ENCODE measurements at regions not wholly inside any gene's neighbourhood (a gene's known extent, or its start where the extent isn't known, plus 50 kb on each side); places are given as distances from the start of the nearest gene placed in this dataset.
"Not testable (repeated sequence)": the region's sequence is repeated elsewhere in the genome, so short reads cannot be mapped to it uniquely, and the experiment has no call there.

- FAIRE-seq, result no peak
Measured at GRCh38 chr22:48633996-48634836, 1193.5 kb downstream of the BRD1 start.

GRCh38 chr22:48632646-48633246 is 1194.9 kb downstream of the BRD1 start:
- FAIRE-seq (no peak), DNase-seq (ENCODE audit: insufficient read length, low spot score) (no peak)

More at GRCh38 chr22:48633996-48634836, 1193.5 kb downstream of the BRD1 start:
- DNase-seq (ENCODE audit: insufficient read length, low spot score), result no peak

- DNase-seq (ENCODE audit: insufficient read length, low spot score), result no peak
- FAIRE-seq, result no peak
Measured at GRCh38 chr22:48631288-48631863, 1196.3 kb downstream of the BRD1 start.

DNA sequence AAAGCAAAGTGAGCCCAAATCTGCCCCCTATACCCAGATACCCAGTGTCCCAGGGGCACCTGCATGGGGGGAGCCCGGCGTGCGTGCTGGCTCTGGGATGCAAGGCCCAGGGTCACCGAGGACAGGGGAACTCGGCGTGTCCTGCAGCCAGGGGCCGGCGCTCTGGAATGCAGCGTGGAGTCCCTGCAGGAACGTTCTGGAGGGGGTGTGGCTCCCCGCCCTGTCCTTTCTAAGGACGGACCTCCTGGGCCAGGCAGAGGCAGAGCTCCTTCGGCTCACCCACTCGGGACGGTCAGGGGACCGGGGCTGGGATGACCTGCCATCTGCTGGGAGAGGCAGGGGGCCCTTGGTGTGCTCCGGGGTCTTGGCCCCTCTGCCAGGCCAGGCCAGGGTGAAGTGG is 1196.8 kb downstream of the BRD1 start:
- no peak for DNase-seq (ENCODE audit: insufficient read length, low spot score)
- FAIRE-seq, result no peak

GRCh38 chr22:48630433-48630754 is 1197.3 kb downstream of the BRD1 start:
- FAIRE-seq (no peak), DNase-seq (ENCODE audit: insufficient read length, low spot score) (no peak)

GRCh38 chr22:48629631-48630432 is 1197.8 kb downstream of the BRD1 start:
- no peak for FAIRE-seq

GRCh38 chr22:48628891-48629543 is 1198.7 kb downstream of the BRD1 start:
- FAIRE-seq, result no peak
- no peak for DNase-seq (ENCODE audit: insufficient read length, low spot score)

More at GRCh38 chr22:48629631-48630432, 1197.8 kb downstream of the BRD1 start:
- no peak for DNase-seq (ENCODE audit: insufficient read length, low spot score)

- no peak for FAIRE-seq
- DNase-seq (ENCODE audit: insufficient read length, low spot score), result no peak
Measured at GRCh38 chr22:48627966-48628365, 1199.7 kb downstream of the BRD1 start.

DNA sequence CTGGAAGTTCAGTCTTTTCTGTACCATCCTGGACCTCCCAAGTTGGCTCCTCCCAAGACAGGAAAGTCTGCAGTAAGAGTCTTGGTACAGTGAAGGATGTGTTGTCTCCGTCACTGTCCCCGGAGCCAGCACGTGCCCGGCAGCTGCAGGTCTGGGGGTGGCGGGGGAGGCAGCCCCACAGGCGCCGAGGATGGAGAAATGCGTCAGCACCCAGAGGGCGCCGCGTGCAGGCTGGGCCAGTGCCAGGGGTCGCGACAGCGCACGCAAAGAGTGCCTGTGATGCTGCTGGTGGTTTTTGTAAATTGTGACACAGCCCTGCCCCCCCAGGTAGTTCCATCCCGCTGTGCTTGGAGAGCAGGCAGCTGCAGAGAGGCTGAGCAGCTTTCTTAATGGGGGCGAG is 1200.5 kb downstream of the BRD1 start:
- DNase-seq (ENCODE audit: insufficient read length, low spot score), result no peak
- no peak for FAIRE-seq

DNA sequence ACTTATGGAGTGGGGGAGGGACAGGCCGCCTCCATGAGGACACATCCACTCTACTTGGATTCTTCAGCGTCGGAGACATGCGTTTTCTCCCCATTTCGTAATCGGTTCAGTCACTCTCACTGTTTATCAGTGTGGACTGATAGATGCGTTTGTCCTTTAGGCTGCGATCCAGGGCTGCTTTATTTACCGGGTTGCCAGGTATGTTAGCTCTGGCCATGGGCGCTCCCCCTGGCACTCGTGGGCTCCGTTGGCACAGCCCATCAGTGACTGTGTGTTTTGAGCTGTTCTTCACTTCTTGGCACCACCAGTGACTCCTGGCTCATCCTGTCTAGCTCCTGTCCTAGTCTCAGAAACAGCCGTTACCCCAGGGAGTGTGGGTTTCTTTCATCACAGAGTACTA is 1203.3 kb downstream of the BRD1 start:
- no peak for FAIRE-seq
- DNase-seq (ENCODE audit: insufficient read length, low spot score), result no peak

DNA sequence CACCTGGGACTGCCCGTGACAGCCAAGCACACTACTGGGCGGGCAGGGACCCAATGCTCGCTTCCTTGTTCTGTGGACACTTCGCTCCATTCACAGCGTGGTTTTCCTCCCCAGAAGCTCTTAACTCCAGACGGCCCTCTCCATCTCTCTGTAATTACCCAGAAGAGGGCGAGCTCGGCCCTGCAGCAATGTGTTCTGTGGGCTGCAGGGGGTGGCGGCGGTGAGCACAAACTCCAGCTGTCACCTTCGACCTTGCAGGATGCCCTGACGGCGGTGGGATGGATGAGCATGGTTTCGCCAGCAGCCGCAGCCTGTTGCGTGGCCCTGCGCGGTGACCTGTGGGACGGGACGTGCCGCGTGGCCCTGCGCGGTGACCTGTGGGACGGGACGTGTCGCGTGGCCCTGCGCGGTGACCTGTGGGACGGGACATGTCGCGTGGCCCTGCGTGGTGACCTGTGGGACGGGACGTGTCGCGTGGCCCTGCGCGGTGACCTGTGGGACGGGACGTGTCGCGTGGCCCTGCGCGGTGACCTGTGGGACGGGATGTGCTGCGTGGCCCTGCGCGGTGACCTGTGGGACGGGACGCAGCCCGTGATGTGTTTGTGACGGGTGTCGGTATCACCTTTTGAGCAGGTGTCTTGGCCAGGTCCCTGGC is 1204.7 kb downstream of the BRD1 start:
- no peak for FAIRE-seq
- no peak for DNase-seq (ENCODE audit: insufficient read length, low spot score)

DNA sequence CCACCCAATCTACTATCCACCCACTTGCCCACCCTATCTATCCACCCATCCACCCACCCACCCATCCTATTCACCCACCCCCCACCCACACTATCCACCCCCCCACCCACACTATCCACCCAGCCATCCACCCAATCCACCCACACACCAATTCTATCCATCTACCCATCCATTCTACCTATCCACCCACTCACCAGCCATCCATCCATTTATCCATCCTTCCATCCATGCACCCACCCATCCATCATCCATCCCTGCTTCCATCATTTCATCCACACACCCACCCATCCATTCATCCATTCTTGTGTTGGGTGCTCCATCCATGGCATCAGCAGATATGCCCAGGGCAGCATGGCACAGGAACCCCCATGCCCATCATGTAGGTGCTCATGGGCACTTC is 1206.6 kb downstream of the BRD1 start:
- no peak for DNase-seq (ENCODE audit: insufficient read length, low spot score)
- no peak for FAIRE-seq

DNA sequence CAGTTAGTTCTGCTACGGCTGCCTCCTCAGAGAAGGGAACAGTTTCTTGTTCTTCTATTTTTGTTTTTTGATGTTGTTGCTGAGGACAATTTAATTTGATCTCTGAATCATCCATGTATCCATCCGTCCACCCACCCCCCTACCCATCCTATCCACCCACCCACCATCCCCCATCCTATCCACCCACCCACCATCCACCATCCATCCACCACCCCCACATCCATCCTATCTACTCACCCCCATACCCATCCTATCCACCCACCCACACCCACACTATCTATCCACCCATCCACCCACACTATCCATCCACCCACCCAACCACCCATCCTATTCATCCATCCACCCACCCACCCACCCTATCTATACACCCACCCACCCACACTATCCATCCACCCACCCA is 1207.2 kb downstream of the BRD1 start:
- DNase-seq (ENCODE audit: insufficient read length, low spot score); FAIRE-seq: not testable (repeated sequence)

DNA sequence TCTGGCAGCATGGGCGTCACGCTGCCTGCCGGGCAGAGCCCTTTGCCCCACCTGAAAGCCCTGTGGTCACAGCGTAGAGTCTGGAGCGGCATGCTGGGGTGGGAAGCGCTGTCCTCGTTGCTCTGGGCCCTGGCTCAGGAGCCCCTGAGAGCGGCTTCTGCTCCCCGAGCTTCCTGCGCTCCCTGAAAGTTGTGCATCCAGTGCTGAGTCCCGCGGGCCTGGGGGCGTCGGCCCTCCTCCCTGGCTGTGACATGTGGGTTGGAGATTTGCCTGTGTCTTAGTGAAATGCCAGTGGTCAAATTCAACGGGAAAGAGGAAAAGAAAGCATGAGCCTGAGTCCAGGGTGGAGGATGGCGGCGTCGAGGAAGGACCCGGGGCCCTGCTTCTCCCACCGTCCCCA is 1208.0 kb downstream of the BRD1 start:
- no peak for DNase-seq (ENCODE audit: insufficient read length, low spot score)
- FAIRE-seq, result no peak

- no peak for FAIRE-seq
- no peak for DNase-seq (ENCODE audit: insufficient read length, low spot score)
Measured at GRCh38 chr22:48618326-48618725, 1209.3 kb downstream of the BRD1 start.

DNA sequence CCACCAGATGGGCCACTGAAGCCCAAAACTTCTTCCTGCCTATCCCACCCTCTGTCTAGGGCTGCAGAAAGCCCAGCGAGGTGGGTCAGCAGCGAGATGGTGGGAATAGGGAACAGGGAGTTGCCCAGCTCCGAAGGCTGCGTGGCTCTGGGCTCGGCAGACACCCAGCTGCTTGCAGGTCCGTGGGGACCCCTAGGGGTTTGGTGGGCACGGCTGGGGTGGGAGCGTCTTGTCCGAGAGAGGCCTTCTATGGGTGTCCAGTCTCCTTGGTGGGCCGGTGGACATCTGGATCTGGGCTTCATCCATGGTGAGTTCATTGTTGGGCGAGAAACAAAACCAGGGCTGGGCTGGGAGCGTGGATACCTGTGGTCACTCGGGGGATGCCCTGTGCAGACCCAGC is 1211.0 kb downstream of the BRD1 start:
- DNase-seq (ENCODE audit: insufficient read length, low spot score) (no peak), FAIRE-seq (no peak)

DNA sequence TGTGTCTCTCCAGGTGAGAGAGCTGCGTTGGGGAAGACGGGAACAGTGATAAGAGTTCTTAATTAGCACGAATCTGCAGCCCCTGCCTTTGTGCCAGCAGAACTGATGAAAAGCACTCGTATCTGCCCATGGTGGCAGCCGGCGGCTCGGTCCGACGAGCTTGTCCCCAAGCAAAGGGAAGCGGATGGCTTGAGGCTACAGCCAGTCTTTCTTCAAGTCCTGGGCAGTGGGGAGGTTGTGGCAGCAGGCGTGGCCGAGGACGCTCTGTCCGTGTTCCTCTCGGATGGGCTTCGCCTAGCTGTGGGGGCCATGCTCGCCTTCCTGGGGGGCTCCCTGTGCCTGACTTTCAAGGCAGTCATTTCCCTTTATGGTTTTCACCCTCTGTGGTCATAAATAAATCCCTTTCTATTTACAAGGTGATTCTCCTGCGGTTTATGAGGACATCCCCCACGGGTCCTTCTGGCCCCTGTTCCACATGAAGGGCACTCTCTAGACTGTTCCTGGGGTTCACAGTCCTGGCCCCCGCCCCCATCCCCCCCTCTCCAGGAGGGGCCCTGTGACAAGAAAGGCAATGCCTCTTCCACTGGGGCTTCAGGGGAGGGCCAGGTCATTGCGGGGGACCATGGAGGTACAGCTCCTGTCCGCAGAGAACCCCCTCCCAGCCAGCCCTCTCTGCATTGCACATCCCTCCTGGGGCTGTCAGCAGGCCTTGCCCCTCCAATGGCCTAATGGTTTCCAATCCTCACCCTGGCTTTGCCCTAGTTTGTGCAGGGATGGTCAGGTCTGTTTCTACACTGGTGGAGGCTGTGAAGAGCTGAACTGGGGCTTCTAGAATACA is 1212.3 kb downstream of the BRD1 start:
- DNase-seq (ENCODE audit: insufficient read length, low spot score) (no peak), FAIRE-seq (no peak)

GRCh38 chr22:48613566-48614200 is 1214.0 kb downstream of the BRD1 start:
- DNase-seq (ENCODE audit: insufficient read length, low spot score) (no peak), FAIRE-seq (no peak)

Measured in HTR-8/SVneo (cell line).